ENCODE measurements at regions not wholly inside any gene's neighbourhood (a gene's known extent, or its start where the extent isn't known, plus 50 kb on each side); places are given as distances from the start of the nearest gene placed in this dataset.

DNA sequence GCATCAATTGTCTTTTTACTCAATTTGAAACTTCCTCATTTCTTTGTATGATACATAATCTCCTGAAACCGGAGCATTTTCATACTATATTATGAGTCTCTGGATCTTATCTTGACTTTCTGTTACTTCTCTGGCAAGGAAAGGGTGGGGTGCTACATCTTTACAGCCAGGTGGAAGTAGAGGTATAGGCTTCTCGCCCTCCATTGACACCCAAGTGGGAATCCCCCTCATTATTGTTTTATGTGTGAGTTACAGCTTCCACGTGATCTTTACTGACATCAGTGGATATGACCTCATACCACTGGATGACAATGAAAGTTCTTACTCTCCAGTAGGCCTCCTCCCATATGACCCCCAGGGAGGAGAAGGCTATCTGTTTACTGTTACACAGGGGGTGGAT is 262.1 kb upstream of the DACH1 start:
- TF ChIP-seq RBM22 (optimal IDR thresholded peaks at IDR 0.05; ENCODE audit: low read length) (no peak), ZNF644 (CRISPR knock-in tag; IDR thresholded peaks at IDR 0.05; ENCODE audit: low read depth) (no peak), ZFX (CRISPR knock-in tag; IDR thresholded peaks at IDR 0.05; ENCODE audit: low read depth) (no peak), ZNF232 (CRISPR knock-in tag; IDR thresholded peaks at IDR 0.05; ENCODE audit: borderline replicate concordance) (no peak), EP300 (IDR thresholded peaks at IDR 0.05; ENCODE audit: low read depth in 2 of 2, low read length in 2 of 2) (no peak), EP300 (CRISPR knock-in tag; IDR thresholded peaks at IDR 0.05; ENCODE audit: borderline replicate concordance) (no peak), POLR2AphosphoS5 (IDR thresholded peaks at IDR 0.05; ENCODE audit: low read depth, low read length) (no peak), ZSCAN20 (CRISPR knock-in tag; IDR thresholded peaks at IDR 0.05; ENCODE audit: borderline replicate concordance) (no peak), DPF2 (CRISPR knock-in tag; IDR thresholded peaks at IDR 0.05; ENCODE audit: borderline replicate concordance, low read depth) (no peak)
- TF ChIP-seq, protein P1, sequence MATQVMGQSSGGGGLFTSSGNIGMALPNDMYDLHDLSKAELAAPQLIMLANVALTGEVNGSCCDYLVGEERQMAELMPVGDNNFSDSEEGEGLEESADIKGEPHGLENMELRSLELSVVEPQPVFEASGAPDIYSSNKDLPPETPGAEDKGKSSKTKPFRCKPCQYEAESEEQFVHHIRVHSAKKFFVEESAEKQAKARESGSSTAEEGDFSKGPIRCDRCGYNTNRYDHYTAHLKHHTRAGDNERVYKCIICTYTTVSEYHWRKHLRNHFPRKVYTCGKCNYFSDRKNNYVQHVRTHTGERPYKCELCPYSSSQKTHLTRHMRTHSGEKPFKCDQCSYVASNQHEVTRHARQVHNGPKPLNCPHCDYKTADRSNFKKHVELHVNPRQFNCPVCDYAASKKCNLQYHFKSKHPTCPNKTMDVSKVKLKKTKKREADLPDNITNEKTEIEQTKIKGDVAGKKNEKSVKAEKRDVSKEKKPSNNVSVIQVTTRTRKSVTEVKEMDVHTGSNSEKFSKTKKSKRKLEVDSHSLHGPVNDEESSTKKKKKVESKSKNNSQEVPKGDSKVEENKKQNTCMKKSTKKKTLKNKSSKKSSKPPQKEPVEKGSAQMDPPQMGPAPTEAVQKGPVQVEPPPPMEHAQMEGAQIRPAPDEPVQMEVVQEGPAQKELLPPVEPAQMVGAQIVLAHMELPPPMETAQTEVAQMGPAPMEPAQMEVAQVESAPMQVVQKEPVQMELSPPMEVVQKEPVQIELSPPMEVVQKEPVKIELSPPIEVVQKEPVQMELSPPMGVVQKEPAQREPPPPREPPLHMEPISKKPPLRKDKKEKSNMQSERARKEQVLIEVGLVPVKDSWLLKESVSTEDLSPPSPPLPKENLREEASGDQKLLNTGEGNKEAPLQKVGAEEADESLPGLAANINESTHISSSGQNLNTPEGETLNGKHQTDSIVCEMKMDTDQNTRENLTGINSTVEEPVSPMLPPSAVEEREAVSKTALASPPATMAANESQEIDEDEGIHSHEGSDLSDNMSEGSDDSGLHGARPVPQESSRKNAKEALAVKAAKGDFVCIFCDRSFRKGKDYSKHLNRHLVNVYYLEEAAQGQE (IDR thresholded peaks at IDR 0.05; ENCODE audit: borderline replicate concordance in 1 of 2, low read depth in 1 of 2, low read length in 2 of 2), result no peak
- TF ChIP-seq, protein P2, sequence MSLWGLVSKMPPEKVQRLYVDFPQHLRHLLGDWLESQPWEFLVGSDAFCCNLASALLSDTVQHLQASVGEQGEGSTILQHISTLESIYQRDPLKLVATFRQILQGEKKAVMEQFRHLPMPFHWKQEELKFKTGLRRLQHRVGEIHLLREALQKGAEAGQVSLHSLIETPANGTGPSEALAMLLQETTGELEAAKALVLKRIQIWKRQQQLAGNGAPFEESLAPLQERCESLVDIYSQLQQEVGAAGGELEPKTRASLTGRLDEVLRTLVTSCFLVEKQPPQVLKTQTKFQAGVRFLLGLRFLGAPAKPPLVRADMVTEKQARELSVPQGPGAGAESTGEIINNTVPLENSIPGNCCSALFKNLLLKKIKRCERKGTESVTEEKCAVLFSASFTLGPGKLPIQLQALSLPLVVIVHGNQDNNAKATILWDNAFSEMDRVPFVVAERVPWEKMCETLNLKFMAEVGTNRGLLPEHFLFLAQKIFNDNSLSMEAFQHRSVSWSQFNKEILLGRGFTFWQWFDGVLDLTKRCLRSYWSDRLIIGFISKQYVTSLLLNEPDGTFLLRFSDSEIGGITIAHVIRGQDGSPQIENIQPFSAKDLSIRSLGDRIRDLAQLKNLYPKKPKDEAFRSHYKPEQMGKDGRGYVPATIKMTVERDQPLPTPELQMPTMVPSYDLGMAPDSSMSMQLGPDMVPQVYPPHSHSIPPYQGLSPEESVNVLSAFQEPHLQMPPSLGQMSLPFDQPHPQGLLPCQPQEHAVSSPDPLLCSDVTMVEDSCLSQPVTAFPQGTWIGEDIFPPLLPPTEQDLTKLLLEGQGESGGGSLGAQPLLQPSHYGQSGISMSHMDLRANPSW (CRISPR knock-in tag; IDR thresholded peaks at IDR 0.05; ENCODE audit: borderline replicate concordance), result no peak
- TF ChIP-seq, protein P3, sequence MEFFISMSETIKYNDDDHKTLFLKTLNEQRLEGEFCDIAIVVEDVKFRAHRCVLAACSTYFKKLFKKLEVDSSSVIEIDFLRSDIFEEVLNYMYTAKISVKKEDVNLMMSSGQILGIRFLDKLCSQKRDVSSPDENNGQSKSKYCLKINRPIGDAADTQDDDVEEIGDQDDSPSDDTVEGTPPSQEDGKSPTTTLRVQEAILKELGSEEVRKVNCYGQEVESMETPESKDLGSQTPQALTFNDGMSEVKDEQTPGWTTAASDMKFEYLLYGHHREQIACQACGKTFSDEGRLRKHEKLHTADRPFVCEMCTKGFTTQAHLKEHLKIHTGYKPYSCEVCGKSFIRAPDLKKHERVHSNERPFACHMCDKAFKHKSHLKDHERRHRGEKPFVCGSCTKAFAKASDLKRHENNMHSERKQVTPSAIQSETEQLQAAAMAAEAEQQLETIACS (CRISPR knock-in tag; IDR thresholded peaks at IDR 0.05), result no peak
